GM11168 (cell line): ENCODE measurements at regions not wholly inside any gene's neighbourhood (a gene's known extent, or its start where the extent isn't known, plus 50 kb on each side); places are given as distances from the start of the nearest gene placed in this dataset.
"Not testable (repeated sequence)": the region's sequence is repeated elsewhere in the genome, so short reads cannot be mapped to it uniquely, and the experiment has no call there.

ENCODE experiments used
- in situ Hi-C: fragments of 300-500 bp; cut with MboI; formaldehyde crosslinking; loops from one replicate; pipeline ENCODE4 v1.12.0; 2022; ENCODE audit warnings: low sequenced_read_pairs; ENCODE audit not compliant: unreplicated experiment

- in situ Hi-C loops, result no loop called here
Measured at GRCh38 chr17:37830151-37830993, 85.5 kb upstream of the HNF1B start.

GRCh38 chr17:37829592-37830123, 84.8 kb upstream of the HNF1B start:
- in situ Hi-C loops, result no loop called here

- in situ Hi-C loops, result no loop called here
Measured at GRCh38 chr17:37828651-37829124, 83.8 kb upstream of the HNF1B start.

- in situ Hi-C loops, result no loop called here
Measured at GRCh38 chr17:37827905-37828650, 83.2 kb upstream of the HNF1B start.

GRCh38 chr17:37826497-37827430, 81.9 kb upstream of the HNF1B start:
- in situ Hi-C loops, result no loop called here

GRCh38 chr17:37825851-37826250, 81.0 kb upstream of the HNF1B start:
- in situ Hi-C loops, result no loop called here

- in situ Hi-C loops, result no loop called here
Measured at GRCh38 chr17:37824534-37825485, 80.0 kb upstream of the HNF1B start.

GRCh38 chr17:37823996-37824395, 79.1 kb upstream of the HNF1B start:
- in situ Hi-C loops, result no loop called here

GRCh38 chr17:37820995-37821713, 76.3 kb upstream of the HNF1B start:
- in situ Hi-C loops, result no loop called here

GRCh38 chr17:37820313-37820994, 75.6 kb upstream of the HNF1B start:
- in situ Hi-C loops, result no loop called here

GRCh38 chr17:37818689-37819088, 73.8 kb upstream of the HNF1B start:
- in situ Hi-C loops, result no loop called here

- in situ Hi-C loops, result no loop called here
Measured at GRCh38 chr17:37816950-37817349, 72.1 kb upstream of the HNF1B start.

- in situ Hi-C loops, result no loop called here
Measured at GRCh38 chr17:37815536-37815935, 70.7 kb upstream of the HNF1B start.

- in situ Hi-C loops, result no loop called here
Measured at GRCh38 chr17:37813751-37814150, 68.9 kb upstream of the HNF1B start.

GRCh38 chr17:37808846-37809245, 64.0 kb upstream of the HNF1B start:
- in situ Hi-C loops, result not testable (repeated sequence)

GRCh38 chr17:37802712-37803416, 58.0 kb upstream of the HNF1B start:
- in situ Hi-C loops, result no loop called here

- in situ Hi-C loops, result no loop called here
Measured at GRCh38 chr17:37802061-37802595, 57.3 kb upstream of the HNF1B start.
